Epithelial cell of esophagus (primary cell): ENCODE measurements at regions not wholly inside any gene's neighbourhood (a gene's known extent, or its start where the extent isn't known, plus 50 kb on each side); places are given as distances from the start of the nearest gene placed in this dataset.
A peak's percentile ranks its signal among the peaks of the same experiment; 100 is the strongest.

Experiments used
- DNase-seq: peaks from one replicate; pipeline ENCODE4 v3.0.0; 2010; ENCODE audit warnings: low read depth
- H3K4me3 ChIP-seq: 2 replicates; pipeline ENCODE4 v1.5.1; 2011; ENCODE audit warnings: mild to moderate bottlenecking, low read length, control low read depth
- TF ChIP-seq, protein P1 (sequence below): IDR thresholded peaks from 2 replicates; pipeline ENCODE4 v1.5.1; 2011; ENCODE audit warnings: low read depth, mild to moderate bottlenecking, low read length, control low read depth, inconsistent platforms; ENCODE audit not compliant: insufficient read depth; ENCODE audit errors: missing control alignments

DNA sequence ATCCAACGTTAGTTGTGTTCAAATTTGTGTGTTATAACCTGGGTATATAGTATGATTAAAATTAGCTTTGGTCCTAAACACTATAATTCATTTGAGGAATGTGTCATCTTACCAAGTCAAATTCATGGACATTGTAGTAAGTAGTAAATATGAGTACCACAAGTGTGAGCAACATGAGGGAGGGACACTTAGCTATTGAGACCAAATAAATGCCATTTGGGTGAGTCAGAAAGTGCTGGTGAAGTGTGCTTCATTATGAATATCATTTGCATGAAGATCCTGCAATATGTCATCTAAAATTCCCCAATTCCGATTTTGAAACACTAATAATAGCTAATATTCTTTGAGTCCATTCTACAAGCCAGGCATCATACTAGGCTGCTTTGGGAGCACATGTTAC, 336.7 kb upstream of the KIF2A start:
- peak; percentile 73 for DNase-seq
- TF ChIP-seq, protein P1, sequence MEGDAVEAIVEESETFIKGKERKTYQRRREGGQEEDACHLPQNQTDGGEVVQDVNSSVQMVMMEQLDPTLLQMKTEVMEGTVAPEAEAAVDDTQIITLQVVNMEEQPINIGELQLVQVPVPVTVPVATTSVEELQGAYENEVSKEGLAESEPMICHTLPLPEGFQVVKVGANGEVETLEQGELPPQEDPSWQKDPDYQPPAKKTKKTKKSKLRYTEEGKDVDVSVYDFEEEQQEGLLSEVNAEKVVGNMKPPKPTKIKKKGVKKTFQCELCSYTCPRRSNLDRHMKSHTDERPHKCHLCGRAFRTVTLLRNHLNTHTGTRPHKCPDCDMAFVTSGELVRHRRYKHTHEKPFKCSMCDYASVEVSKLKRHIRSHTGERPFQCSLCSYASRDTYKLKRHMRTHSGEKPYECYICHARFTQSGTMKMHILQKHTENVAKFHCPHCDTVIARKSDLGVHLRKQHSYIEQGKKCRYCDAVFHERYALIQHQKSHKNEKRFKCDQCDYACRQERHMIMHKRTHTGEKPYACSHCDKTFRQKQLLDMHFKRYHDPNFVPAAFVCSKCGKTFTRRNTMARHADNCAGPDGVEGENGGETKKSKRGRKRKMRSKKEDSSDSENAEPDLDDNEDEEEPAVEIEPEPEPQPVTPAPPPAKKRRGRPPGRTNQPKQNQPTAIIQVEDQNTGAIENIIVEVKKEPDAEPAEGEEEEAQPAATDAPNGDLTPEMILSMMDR: no peak
- no peak overlapping the region for H3K4me3 ChIP-seq

DNA sequence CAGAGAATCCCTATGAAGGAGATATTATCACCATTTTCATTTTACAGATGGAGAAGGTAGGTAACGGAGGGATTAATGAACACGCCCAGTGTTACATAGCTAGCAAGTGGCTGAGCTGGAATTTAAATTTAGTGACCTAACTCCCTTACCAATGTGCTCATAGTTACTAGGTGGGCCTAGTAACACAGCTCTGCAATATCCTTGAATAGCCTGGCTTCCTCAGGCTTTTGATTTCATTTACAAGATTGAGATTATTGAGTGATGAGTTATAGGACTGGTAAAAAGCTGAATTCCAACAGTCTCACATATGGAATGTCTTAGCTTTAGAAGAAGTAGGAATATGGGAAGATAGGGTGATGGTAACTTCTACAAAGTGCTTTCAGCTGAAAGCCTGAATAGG, 336.3 kb upstream of the KIF2A start:
- DNase-seq: peak; percentile 24
- TF ChIP-seq, protein P1: no peak
- no peak overlapping the region for H3K4me3 ChIP-seq

DNA sequence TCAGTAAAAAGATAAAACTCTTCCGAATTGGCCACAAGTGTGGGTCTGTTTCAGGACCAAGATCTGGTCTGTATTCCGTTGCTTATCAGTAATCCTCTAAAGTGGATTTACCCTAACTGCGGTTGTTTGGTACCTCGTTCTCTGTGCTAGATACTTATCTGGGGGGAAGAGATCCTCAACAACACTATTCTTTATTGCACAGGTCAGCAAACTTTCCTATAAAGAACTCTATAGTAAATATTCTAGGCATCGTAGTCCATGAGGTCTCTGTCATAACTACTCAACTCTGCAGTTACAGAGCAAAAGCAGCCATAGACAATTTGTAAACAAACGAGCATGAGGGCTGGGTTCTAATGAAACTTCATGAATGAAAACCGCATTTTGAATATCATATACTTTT, 335.8 kb upstream of the KIF2A start:
- TF ChIP-seq, protein P1: no peak
- DNase-seq: no peak
- H3K4me3 ChIP-seq: no peak overlapping the region

DNA sequence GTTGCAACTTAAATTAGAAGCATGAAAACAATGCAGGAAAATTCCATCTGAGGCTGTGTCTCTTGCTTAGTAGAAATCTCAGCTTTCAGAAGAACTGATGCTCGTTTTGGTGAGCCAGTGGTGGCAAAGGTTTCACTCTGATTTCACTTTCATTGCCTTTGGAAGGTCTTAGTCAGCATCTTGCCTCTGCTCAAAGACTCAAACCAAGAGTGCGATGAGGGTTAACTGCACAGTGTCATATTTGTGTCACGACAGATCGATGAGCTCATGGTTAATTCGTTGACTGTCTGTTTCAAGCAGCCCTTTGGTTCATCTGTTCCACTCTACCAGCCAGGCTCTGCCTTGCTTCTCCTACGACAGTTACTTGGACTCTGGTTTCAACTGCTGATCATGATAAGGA, 331.3 kb upstream of the KIF2A start:
- no peak for DNase-seq
- TF ChIP-seq, protein P1: no peak
- no peak overlapping the region for H3K4me3 ChIP-seq

DNA sequence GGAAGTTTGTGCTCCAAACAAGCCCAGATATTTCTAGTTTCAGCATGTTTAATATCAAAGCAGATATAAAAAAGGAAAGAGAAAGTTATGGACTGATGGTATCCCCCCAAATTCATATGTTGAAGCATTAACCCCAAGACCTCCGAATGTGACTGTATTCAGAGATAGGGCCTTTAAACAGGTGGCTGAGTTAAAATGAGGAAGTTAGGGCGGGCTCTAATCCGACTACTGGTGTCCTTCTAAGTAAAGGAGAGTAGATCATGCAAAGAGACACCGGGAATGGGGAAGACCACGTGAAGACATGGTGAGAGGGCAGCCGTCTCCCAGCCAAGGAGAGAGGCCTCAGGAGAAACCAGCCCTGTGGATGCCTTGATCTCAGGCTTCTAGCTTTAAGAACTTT, 324.1 kb upstream of the KIF2A start:
- TF ChIP-seq, protein P1: no peak
- no peak overlapping the region for H3K4me3 ChIP-seq
- DNase-seq: no peak

DNA sequence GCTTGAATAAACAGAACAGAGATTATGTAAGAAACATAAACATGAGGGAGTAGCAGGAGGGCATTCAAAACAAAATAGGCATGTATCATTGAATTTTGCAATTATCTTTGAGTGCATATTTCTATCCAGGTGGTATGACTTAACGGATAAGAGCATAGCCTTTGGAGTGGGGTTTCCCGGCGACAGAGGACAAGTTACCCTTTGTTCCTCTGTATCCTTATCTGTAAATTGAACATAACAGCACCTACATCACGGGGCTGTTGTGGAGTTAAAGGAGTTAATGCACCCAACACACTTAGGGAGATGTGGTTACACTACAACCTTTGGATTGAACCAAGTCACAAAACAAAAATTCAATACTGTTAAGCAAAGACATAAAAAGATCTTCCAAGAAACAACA, 314.6 kb upstream of the KIF2A start:
- DNase-seq: no peak
- TF ChIP-seq, protein P1: no peak

DNA sequence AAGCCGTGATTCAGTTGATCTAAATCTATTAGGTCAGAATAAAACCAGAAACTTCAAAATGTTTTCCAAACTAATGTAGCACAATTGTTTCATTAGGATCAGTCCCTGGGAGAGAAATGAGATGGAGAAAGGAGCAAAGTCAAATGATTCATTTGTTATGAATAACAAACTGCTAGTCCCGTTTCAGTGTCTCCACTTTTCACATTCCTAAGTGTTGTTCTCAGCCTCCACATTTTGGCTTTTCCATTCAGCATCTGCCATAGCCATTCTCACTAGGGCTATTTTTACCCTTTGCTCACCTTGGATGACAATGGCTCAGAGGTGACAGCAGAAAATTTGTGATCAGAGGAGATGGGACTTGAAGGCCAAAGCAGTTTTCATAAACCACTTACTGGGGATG, 314.1 kb upstream of the KIF2A start:
- H3K4me3 ChIP-seq: no peak overlapping the region
- TF ChIP-seq, protein P1: no peak
- peak; percentile 32 for DNase-seq

More for the DNA sequence above, 314.6 kb upstream of the KIF2A start:
- no peak overlapping the region for H3K4me3 ChIP-seq
